KMS-11 (cell line): ENCODE measurements at regions not wholly inside any gene's neighbourhood (a gene's known extent, or its start where the extent isn't known, plus 50 kb on each side); places are given as distances from the start of the nearest gene placed in this dataset.

Experiments
- H2AFZ ChIP-seq: fragments of 200-600 bp; sonication (generic); 2 replicates; pipeline ENCODE4 v1.6.1; 2016; ENCODE audit warnings: antibody characterized with exemption, mixed run types, low read depth
- H3K27ac ChIP-seq: fragments of 200-600 bp; sonication (generic); 2 replicates; pipeline ENCODE4 v1.6.1; 2016; ENCODE audit warnings: mild to moderate bottlenecking, mixed run types
- H3K27me3 ChIP-seq: fragments of 200-600 bp; sonication (generic); 2 replicates; pipeline ENCODE4 v1.6.1; 2017; ENCODE audit warnings: mild to moderate bottlenecking, low read depth, mixed run types, moderate library complexity; ENCODE audit not compliant: insufficient read depth
- H3K36me3 ChIP-seq: fragments of 200-600 bp; sonication (generic); 2 replicates; pipeline ENCODE4 v1.6.1; 2017; ENCODE audit warnings: mild to moderate bottlenecking, mixed run types; ENCODE audit not compliant: insufficient read depth
- H3K4me1 ChIP-seq: fragments of 200-600 bp; sonication (generic); 2 replicates; pipeline ENCODE4 v1.6.1; 2016; ENCODE audit warnings: mild to moderate bottlenecking, low read depth, mixed run types; ENCODE audit not compliant: poor library complexity, severe bottlenecking
- H3K4me2 ChIP-seq: fragments of 200-600 bp; sonication (generic); 2 replicates; pipeline ENCODE4 v1.7.0; 2016; ENCODE audit warnings: mild to moderate bottlenecking, mixed run types
- H3K4me3 ChIP-seq: fragments of 200-600 bp; sonication (generic); IDR thresholded peaks from 2 replicates; pipeline ENCODE4 v1.6.1; 2017; ENCODE audit warnings: low read depth, low read length, mixed read lengths; ENCODE audit not compliant: insufficient read depth
- H3K79me2 ChIP-seq: fragments of 200-600 bp; sonication (generic); 2 replicates; pipeline ENCODE4 v1.6.1; 2016; ENCODE audit warnings: low read depth, mixed run types; ENCODE audit not compliant: insufficient read depth
- H3K9ac ChIP-seq: fragments of 200-600 bp; sonication (generic); 2 replicates; pipeline ENCODE4 v1.6.1; 2016; ENCODE audit warnings: mild to moderate bottlenecking, mixed run types
- H4K20me1 ChIP-seq: fragments of 200-600 bp; sonication (generic); 2 replicates; pipeline ENCODE4 v1.6.1; 2016; ENCODE audit warnings: mild to moderate bottlenecking, mixed run types; ENCODE audit not compliant: insufficient read depth
- CTCF ChIP-seq: fragments of 200-600 bp; sonication (generic); conservative IDR thresholded peaks from 2 replicates; pipeline ENCODE4 v1.6.1; 2017; ENCODE audit warnings: low read depth, mild to moderate bottlenecking, antibody characterized with exemption, low read length, moderate library complexity, mixed read lengths

GRCh38 chr9:105072476-105072875 lies 144.5 kb upstream of the ABCA1 start:
- no peak overlapping the region for H2AFZ ChIP-seq
- no peaks in the 10 kb centered on the region for H3K36me3 ChIP-seq
- no peak overlapping the region for H3K27ac ChIP-seq
- H3K4me1 ChIP-seq: no peaks in the 10 kb centered on the region
- no peak overlapping the region for H3K9ac ChIP-seq
- H3K27me3 ChIP-seq: no peaks in the 10 kb centered on the region
- no peak for TF ChIP-seq CTCF
- no peak overlapping the region for H3K4me3 ChIP-seq
- H4K20me1 ChIP-seq: no peaks in the 10 kb centered on the region
- H3K4me2 ChIP-seq: no peak overlapping the region
- H3K79me2 ChIP-seq: no peaks in the 10 kb centered on the region

GRCh38 chr9:105073147-105073546 lies 145.2 kb upstream of the ABCA1 start:
- Histone ChIP-seq H2AFZ (no peak overlapping the region), H3K4me2 (no peak overlapping the region), H3K4me1 (no peaks in the 10 kb centered on the region), H3K27ac (no peak overlapping the region), H3K27me3 (no peaks in the 10 kb centered on the region), H3K9ac (no peak overlapping the region), H3K36me3 (no peaks in the 10 kb centered on the region), H3K79me2 (no peaks in the 10 kb centered on the region), H3K4me3 (no peak overlapping the region), H4K20me1 (no peaks in the 10 kb centered on the region)
- TF ChIP-seq CTCF: no peak

- no peak for TF ChIP-seq CTCF
- Histone ChIP-seq H3K36me3 (no peaks in the 10 kb centered on the region), H3K27ac (no peak overlapping the region), H3K9ac (no peak overlapping the region), H4K20me1 (no peaks in the 10 kb centered on the region), H3K4me2 (no peak overlapping the region), H3K4me3 (no peak overlapping the region), H3K27me3 (no peaks in the 10 kb centered on the region), H3K4me1 (no peaks in the 10 kb centered on the region), H3K79me2 (no peaks in the 10 kb centered on the region), H2AFZ (no peak overlapping the region)
These were observed 146.5 kb upstream of the ABCA1 start for GRCh38 chr9:105074491-105074890.

GRCh38 chr9:105076729-105077128 lies 148.8 kb upstream of the ABCA1 start:
- Histone ChIP-seq H4K20me1 (no peaks in the 10 kb centered on the region), H3K9ac (no peak overlapping the region), H3K4me3 (no peak overlapping the region), H3K27me3 (no peaks in the 10 kb centered on the region), H2AFZ (no peak overlapping the region), H3K4me2 (no peak overlapping the region), H3K27ac (no peak overlapping the region), H3K4me1 (no peaks in the 10 kb centered on the region), H3K36me3 (no peaks in the 10 kb centered on the region), H3K79me2 (no peaks in the 10 kb centered on the region)
- TF ChIP-seq CTCF: no peak

- no peaks in the 10 kb centered on the region for H3K27me3 ChIP-seq
- H2AFZ ChIP-seq: no peak overlapping the region
- no peak overlapping the region for H3K9ac ChIP-seq
- H4K20me1 ChIP-seq: no peaks in the 10 kb centered on the region
- no peak overlapping the region for H3K4me2 ChIP-seq
- H3K4me1 ChIP-seq: no peaks in the 10 kb centered on the region
- H3K79me2 ChIP-seq: no peaks in the 10 kb centered on the region
- no peak for TF ChIP-seq CTCF
- no peak overlapping the region for H3K4me3 ChIP-seq
- no peaks in the 10 kb centered on the region for H3K36me3 ChIP-seq
- no peak overlapping the region for H3K27ac ChIP-seq
These were observed 151.5 kb upstream of the ABCA1 start for GRCh38 chr9:105079457-105079856.
